Hepatocyte (in vitro differentiated cells): ENCODE measurements at regions not wholly inside any gene's neighbourhood (a gene's known extent, or its start where the extent isn't known, plus 50 kb on each side); places are given as distances from the start of the nearest gene placed in this dataset.

Experiments used
- DNase-seq: peaks from one replicate; pipeline ENCODE4 v3.0.0-alpha.2; 2016; ENCODE audit warnings: low spot score
- H2AFZ ChIP-seq: fragments of 200-600 bp; sonication (generic); 2 replicates; pipeline ENCODE4 v1.6.0; 2016; ENCODE audit warnings: antibody characterized with exemption, mild to moderate bottlenecking
- H3K27ac ChIP-seq: fragments of 200-600 bp; sonication (generic); 2 replicates; pipeline ENCODE4 v1.5.1; 2016; ENCODE audit warnings: mild to moderate bottlenecking
- H3K27me3 ChIP-seq: fragments of 200-600 bp; sonication (generic); 2 replicates; pipeline ENCODE4 v1.6.1; 2016
- H3K36me3 ChIP-seq: fragments of 200-600 bp; sonication (generic); replicated peaks from 2 replicates; pipeline ENCODE4 v1.5.1; 2016; ENCODE audit warnings: low read depth; ENCODE audit not compliant: insufficient read depth
- H3K4me1 ChIP-seq: fragments of 200-600 bp; sonication (generic); 2 replicates; pipeline ENCODE4 v1.5.1; 2016; ENCODE audit warnings: mild to moderate bottlenecking, moderate library complexity; ENCODE audit not compliant: insufficient read depth
- H3K4me2 ChIP-seq: fragments of 200-600 bp; sonication (generic); 2 replicates; pipeline ENCODE4 v1.6.0; 2016
- H3K4me3 ChIP-seq: fragments of 200-600 bp; sonication (generic); 2 replicates; pipeline ENCODE4 v1.5.1; 2016; ENCODE audit warnings: mild to moderate bottlenecking
- H3K79me2 ChIP-seq: fragments of 200-600 bp; sonication (generic); 2 replicates; pipeline ENCODE4 v1.6.0; 2017; ENCODE audit warnings: mild to moderate bottlenecking
- H3K9me2 ChIP-seq: fragments of 200-600 bp; sonication (generic); replicated peaks from 2 replicates; pipeline ENCODE4 v1.6.0; 2017; ENCODE audit warnings: mild to moderate bottlenecking; ENCODE audit not compliant: insufficient read depth
- H3K9me3 ChIP-seq: fragments of 200-600 bp; sonication (generic); 2 replicates; pipeline ENCODE4 v1.5.1; 2016; ENCODE audit warnings: low read depth, mild to moderate bottlenecking
- H4K20me1 ChIP-seq: fragments of 200-600 bp; sonication (generic); 2 replicates; pipeline ENCODE4 v1.6.0; 2016; ENCODE audit warnings: mild to moderate bottlenecking; ENCODE audit not compliant: insufficient read depth, poor library complexity, severe bottlenecking
- EZH2 ChIP-seq: fragments of 200-600 bp; sonication (generic); IDR thresholded peaks from 2 replicates; pipeline ENCODE4 v1.6.1; 2016; ENCODE audit warnings: antibody characterized with exemption, mild to moderate bottlenecking, borderline replicate concordance
- EZH2phosphoT487 ChIP-seq: fragments of 200-600 bp; sonication (generic); IDR thresholded peaks from one replicate; pipeline ENCODE4 v1.6.1; 2018; ENCODE audit warnings: antibody characterized with exemption, mild to moderate bottlenecking, low read depth, moderate library complexity; ENCODE audit not compliant: unreplicated experiment, severe bottlenecking
- WGBS: methylation state at CpG from one replicate; pipeline ENCODE4 v1.1.6; 2016; ENCODE audit warnings: low lambda C conversion rate; ENCODE audit errors: missing lambda C conversion rate; 5-methylcytosine and 5-hydroxymethylcytosine counted together
- TF ChIP-seq, protein P1 (sequence below): fragments of 200-600 bp; sonication (generic); IDR thresholded peaks from 2 replicates; pipeline ENCODE4 v1.5.1; 2016; ENCODE audit warnings: antibody characterized with exemption, mild to moderate bottlenecking; ENCODE audit not compliant: poor library complexity

DNA sequence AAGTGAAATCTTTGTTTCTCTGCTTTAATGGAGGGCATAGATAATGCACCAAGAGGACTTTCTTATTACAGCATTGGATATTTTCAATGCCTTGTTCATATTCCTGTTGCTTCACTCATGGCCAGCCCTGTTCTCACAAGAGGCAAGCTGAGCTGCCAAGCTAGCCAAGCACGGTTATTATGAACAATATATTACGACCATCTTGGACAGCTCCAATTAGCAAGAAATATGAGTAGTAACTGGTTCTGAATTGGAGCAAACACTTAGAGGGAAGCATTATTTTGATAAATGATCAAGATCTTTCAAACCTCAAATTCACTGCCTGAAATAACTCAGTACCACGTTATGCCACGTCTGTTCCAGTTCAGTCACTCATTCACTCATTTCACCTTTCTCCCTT lies 159.8 kb downstream of the SETD4 start:
- Histone ChIP-seq H3K79me2 (no peaks in the 10 kb centered on the region), H3K4me2 (no peak overlapping the region), H2AFZ (no peak overlapping the region), H3K4me1 (no peaks in the 10 kb centered on the region), H4K20me1 (no peaks in the 10 kb centered on the region), H3K9me3 (no peaks in the 10 kb centered on the region), H3K27me3 (no peaks in the 10 kb centered on the region), H3K36me3 (no peaks in the 10 kb centered on the region), H3K4me3 (no peak overlapping the region), H3K9me2 (no peaks in the 10 kb centered on the region), H3K27ac (no peak overlapping the region)
- WGBS: 86% methylated on average over 4 of the region's 4 CpGs
- TF ChIP-seq EZH2phosphoT487 (no peak), EZH2 (no peak)
- TF ChIP-seq, protein P1, sequence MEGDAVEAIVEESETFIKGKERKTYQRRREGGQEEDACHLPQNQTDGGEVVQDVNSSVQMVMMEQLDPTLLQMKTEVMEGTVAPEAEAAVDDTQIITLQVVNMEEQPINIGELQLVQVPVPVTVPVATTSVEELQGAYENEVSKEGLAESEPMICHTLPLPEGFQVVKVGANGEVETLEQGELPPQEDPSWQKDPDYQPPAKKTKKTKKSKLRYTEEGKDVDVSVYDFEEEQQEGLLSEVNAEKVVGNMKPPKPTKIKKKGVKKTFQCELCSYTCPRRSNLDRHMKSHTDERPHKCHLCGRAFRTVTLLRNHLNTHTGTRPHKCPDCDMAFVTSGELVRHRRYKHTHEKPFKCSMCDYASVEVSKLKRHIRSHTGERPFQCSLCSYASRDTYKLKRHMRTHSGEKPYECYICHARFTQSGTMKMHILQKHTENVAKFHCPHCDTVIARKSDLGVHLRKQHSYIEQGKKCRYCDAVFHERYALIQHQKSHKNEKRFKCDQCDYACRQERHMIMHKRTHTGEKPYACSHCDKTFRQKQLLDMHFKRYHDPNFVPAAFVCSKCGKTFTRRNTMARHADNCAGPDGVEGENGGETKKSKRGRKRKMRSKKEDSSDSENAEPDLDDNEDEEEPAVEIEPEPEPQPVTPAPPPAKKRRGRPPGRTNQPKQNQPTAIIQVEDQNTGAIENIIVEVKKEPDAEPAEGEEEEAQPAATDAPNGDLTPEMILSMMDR: no peak
- DNase-seq: no peak

DNA sequence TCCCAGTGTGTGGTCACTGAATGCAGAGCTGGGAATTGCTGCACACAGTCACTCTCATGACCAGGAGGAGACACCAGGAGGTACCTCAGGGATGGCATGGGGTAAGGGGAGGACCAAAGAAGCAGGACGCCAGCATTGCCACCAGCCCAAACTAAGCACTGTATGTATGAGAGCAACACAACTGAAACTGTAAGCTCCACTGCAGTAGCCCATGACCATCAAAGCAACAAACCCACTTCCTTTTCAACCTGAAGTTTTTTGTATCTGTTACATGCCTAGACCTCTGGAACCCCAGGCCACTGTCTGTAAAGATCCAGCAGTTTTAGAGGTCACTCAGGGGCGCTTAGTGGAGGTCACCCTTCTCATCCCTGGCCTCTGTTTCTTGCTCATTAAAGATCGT lies 164.3 kb downstream of the SETD4 start:
- H3K36me3 ChIP-seq: no peaks in the 10 kb centered on the region
- H3K27ac ChIP-seq: no peak overlapping the region
- H3K9me2 ChIP-seq: no peaks in the 10 kb centered on the region
- H2AFZ ChIP-seq: no peak overlapping the region
- WGBS: 91% methylated on average over 3 of the region's 3 CpGs
- H3K9me3 ChIP-seq: no peaks in the 10 kb centered on the region
- no peaks in the 10 kb centered on the region for H4K20me1 ChIP-seq
- H3K79me2 ChIP-seq: no peaks in the 10 kb centered on the region
- H3K4me1 ChIP-seq: peaks cover 5% of the 10 kb centered on the region
- TF ChIP-seq EZH2 (no peak), EZH2phosphoT487 (no peak)
- TF ChIP-seq, protein P1: no peak
- DNase-seq: no peak
- H3K27me3 ChIP-seq: no peaks in the 10 kb centered on the region
- no peak overlapping the region for H3K4me2 ChIP-seq
- H3K4me3 ChIP-seq: no peak overlapping the region

DNA sequence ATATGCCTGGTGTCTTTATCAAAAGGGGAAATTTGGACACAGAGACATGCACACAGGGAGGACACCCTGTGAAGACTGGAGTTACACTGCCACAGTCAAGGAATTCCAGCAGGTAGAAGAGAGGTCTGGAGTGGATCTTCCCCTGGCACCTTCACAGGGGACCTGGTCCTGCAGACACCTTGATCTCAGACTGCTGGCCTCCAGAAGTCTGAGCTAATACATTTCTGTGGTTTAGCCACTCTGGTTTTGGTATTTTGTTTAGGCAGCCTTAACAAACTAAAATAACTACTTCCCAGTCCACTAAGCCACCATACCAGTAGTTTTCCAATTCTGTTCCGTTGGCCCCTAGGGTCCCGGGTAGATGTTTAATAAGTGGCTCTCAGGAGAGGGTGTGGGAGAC lies 164.7 kb downstream of the SETD4 start:
- TF ChIP-seq, protein P1: no peak
- TF ChIP-seq EZH2 (no peak), EZH2phosphoT487 (no peak)
- H2AFZ ChIP-seq: no peak overlapping the region
- 96% methylated on average over 2 of the region's 2 CpGs for WGBS
- peaks cover 5% of the 10 kb centered on the region for H3K4me1 ChIP-seq
- H4K20me1 ChIP-seq: no peaks in the 10 kb centered on the region
- no peaks in the 10 kb centered on the region for H3K36me3 ChIP-seq
- H3K79me2 ChIP-seq: no peaks in the 10 kb centered on the region
- no peak for DNase-seq
- H3K4me2 ChIP-seq: no peak overlapping the region
- H3K27me3 ChIP-seq: no peaks in the 10 kb centered on the region
- no peaks in the 10 kb centered on the region for H3K9me3 ChIP-seq
- no peaks in the 10 kb centered on the region for H3K9me2 ChIP-seq
- no peak overlapping the region for H3K27ac ChIP-seq
- H3K4me3 ChIP-seq: no peak overlapping the region

DNA sequence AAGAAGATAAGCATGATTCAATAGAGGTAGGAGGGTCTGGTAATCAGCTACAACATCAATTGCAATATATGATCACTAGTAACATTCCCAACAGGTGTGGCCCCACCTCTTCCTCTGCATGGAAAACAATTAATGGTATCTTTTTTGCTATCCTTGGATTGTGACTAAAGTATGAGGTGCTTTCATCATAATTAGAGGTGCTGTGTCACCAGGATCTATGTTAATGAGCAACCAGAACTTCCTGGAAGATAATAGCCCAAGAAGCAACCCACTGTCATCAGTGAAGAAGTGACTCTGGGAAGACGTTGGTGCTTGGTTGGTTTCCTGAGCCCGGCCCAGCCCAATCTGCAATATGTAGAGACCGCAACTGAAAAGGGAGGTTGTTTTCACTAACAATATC lies 167.2 kb downstream of the SETD4 start:
- peak; percentile 10 for DNase-seq
- H3K4me2 ChIP-seq: no peak overlapping the region
- no peaks in the 10 kb centered on the region for H3K9me2 ChIP-seq
- H4K20me1 ChIP-seq: no peaks in the 10 kb centered on the region
- no peaks in the 10 kb centered on the region for H3K9me3 ChIP-seq
- no peaks in the 10 kb centered on the region for H3K36me3 ChIP-seq
- H3K27me3 ChIP-seq: no peaks in the 10 kb centered on the region
- H3K27ac ChIP-seq: peak overlapping the region; percentile 73
- H3K4me3 ChIP-seq: no peak overlapping the region
- no peaks in the 10 kb centered on the region for H3K79me2 ChIP-seq
- 87% methylated on average over 3 of the region's 3 CpGs for WGBS
- TF ChIP-seq, protein P1: no peak
- TF ChIP-seq EZH2: no peak
- TF ChIP-seq EZH2phosphoT487: no peak
- H2AFZ ChIP-seq: no peak overlapping the region
- H3K4me1 ChIP-seq: peaks cover 5% of the 10 kb centered on the region
